A673 (cell line): ENCODE measurements at regions not wholly inside any gene's neighbourhood (a gene's known extent, or its start where the extent isn't known, plus 50 kb on each side); places are given as distances from the start of the nearest gene placed in this dataset.

Experiments
- EZH2 ChIP-seq: fragments of 200-600 bp; sonication (generic); IDR thresholded peaks from 2 replicates; pipeline ENCODE4 v1.6.1; 2017; ENCODE audit warnings: borderline replicate concordance, low read depth, mild to moderate bottlenecking, mixed read lengths, antibody characterized with exemption, low read length; ENCODE audit not compliant: poor library complexity, severe bottlenecking
- TF ChIP-seq, protein P1 (sequence below): fragments of 300-800, 200-600 bp; sonication (generic); conservative IDR thresholded peaks from 2 replicates; pipeline ENCODE4 v1.5.1; 2017; ENCODE audit warnings: low read depth, mild to moderate bottlenecking, antibody characterized with exemption, low read length, moderate library complexity, mixed read lengths

DNA sequence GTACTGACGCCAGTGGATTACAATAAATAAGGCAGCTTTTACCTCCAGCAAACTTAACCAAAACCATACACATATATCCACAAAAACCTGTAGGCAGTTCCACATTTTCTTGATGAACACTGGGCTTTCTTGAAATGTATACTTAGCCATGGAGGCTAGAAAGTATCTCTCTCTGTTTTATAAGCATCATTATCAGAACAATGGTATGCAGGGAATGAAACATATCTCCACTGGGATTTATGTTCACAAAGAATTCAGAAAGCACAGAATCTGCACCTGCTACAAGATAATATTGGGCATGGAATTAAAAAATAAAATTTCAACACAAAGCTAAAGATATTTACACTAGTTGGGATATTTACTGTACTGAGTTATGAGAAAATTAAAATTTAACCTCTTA is 126.1 kb upstream of the RASA1 start:
- TF ChIP-seq, protein P1, sequence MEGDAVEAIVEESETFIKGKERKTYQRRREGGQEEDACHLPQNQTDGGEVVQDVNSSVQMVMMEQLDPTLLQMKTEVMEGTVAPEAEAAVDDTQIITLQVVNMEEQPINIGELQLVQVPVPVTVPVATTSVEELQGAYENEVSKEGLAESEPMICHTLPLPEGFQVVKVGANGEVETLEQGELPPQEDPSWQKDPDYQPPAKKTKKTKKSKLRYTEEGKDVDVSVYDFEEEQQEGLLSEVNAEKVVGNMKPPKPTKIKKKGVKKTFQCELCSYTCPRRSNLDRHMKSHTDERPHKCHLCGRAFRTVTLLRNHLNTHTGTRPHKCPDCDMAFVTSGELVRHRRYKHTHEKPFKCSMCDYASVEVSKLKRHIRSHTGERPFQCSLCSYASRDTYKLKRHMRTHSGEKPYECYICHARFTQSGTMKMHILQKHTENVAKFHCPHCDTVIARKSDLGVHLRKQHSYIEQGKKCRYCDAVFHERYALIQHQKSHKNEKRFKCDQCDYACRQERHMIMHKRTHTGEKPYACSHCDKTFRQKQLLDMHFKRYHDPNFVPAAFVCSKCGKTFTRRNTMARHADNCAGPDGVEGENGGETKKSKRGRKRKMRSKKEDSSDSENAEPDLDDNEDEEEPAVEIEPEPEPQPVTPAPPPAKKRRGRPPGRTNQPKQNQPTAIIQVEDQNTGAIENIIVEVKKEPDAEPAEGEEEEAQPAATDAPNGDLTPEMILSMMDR = no peak
- TF ChIP-seq EZH2 = no peak
